Ectodermal cell (in vitro differentiated cells): ENCODE measurements at regions not wholly inside any gene's neighbourhood (a gene's known extent, or its start where the extent isn't known, plus 50 kb on each side); places are given as distances from the start of the nearest gene placed in this dataset.

Experiments used
- H3K27ac ChIP-seq: 2 replicates; pipeline ENCODE4 v1.7.0; 2013; ENCODE audit warnings: mild to moderate bottlenecking, low read depth, low read length; ENCODE audit not compliant: insufficient read depth, poor library complexity, severe bottlenecking
- H3K27me3 ChIP-seq: 2 replicates; pipeline ENCODE4 v1.7.0; 2013; ENCODE audit warnings: mild to moderate bottlenecking, low read length; ENCODE audit not compliant: insufficient read depth, control insufficient read depth, poor library complexity, severe bottlenecking
- H3K36me3 ChIP-seq: one replicate; pipeline ENCODE4 v1.7.0; 2013; ENCODE audit warnings: low read length; ENCODE audit not compliant: control insufficient read depth, insufficient read depth
- H3K4me1 ChIP-seq: one replicate; pipeline ENCODE4 v1.7.0; 2013; ENCODE audit warnings: low read length; ENCODE audit not compliant: control insufficient read depth, insufficient read depth
- H3K4me3 ChIP-seq: 2 replicates; pipeline ENCODE4 v1.7.0; 2013; ENCODE audit warnings: low read depth, low read length, control low read depth; ENCODE audit not compliant: insufficient read depth
- H3K9me3 ChIP-seq: 2 replicates; pipeline ENCODE4 v1.7.0; 2013; ENCODE audit warnings: mild to moderate bottlenecking, low read length, moderate library complexity; ENCODE audit not compliant: control insufficient read depth
- whole genome bisulfite sequencing, 2 experiments: methylation state at CpG; one replicate each; pipeline ENCODE4 v1.1.7; 2013; ENCODE audit warnings: missing lambda C conversion rate in 2 of 2; 5-methylcytosine and 5-hydroxymethylcytosine counted together

- Histone ChIP-seq H3K27me3 (no peaks in the 10 kb centered on the region), H3K9me3 (no peaks in the 10 kb centered on the region), H3K27ac (no peak overlapping the region), H3K36me3 (no peaks in the 10 kb centered on the region), H3K4me3 (no peak overlapping the region), H3K4me1 (peaks cover 39% of the 10 kb centered on the region)
- WGBS, 2 experiments: 83 to 91% methylated on average over 8 of the region's 8 CpGs
Measured at GRCh38 chr6:106801256-106801655, 171.9 kb downstream of the QRSL1 start.

- Histone ChIP-seq H3K9me3 (no peaks in the 10 kb centered on the region), H3K4me1 (peaks cover 39% of the 10 kb centered on the region), H3K27ac (no peak overlapping the region), H3K36me3 (no peaks in the 10 kb centered on the region), H3K27me3 (no peaks in the 10 kb centered on the region), H3K4me3 (no peak overlapping the region)
- 94 to 97% methylated on average over 5 of the region's 5 CpGs for WGBS, 2 experiments
Measured at GRCh38 chr6:106800379-106800778, 171.0 kb downstream of the QRSL1 start.

GRCh38 chr6:106799031-106799894 lies 169.9 kb downstream of the QRSL1 start:
- Histone ChIP-seq H3K36me3 (no peaks in the 10 kb centered on the region), H3K4me1 (peaks cover 36% of the 10 kb centered on the region), H3K4me3 (no peak overlapping the region), H3K9me3 (no peaks in the 10 kb centered on the region), H3K27me3 (no peaks in the 10 kb centered on the region), H3K27ac (no peak overlapping the region)
- WGBS, 2 experiments: 85 to 86% methylated on average over 8 of the region's 8 CpGs

- H3K36me3 ChIP-seq: no peaks in the 10 kb centered on the region
- no peak overlapping the region for H3K4me3 ChIP-seq
- WGBS, 2 experiments: 93% methylated on average over 2 of the region's 2 CpGs
- H3K27me3 ChIP-seq: no peaks in the 10 kb centered on the region
- peaks cover 28% of the 10 kb centered on the region for H3K4me1 ChIP-seq
- H3K27ac ChIP-seq: no peak overlapping the region
- H3K9me3 ChIP-seq: no peaks in the 10 kb centered on the region
Measured at GRCh38 chr6:106797186-106797585, 167.8 kb downstream of the QRSL1 start.

- H3K4me1 ChIP-seq: peaks cover 24% of the 10 kb centered on the region
- H3K27me3 ChIP-seq: no peaks in the 10 kb centered on the region
- no peaks in the 10 kb centered on the region for H3K9me3 ChIP-seq
- no peaks in the 10 kb centered on the region for H3K36me3 ChIP-seq
- no peak overlapping the region for H3K27ac ChIP-seq
- H3K4me3 ChIP-seq: no peak overlapping the region
- WGBS, 2 experiments: 100% methylated on average over 1 of the region's 1 CpG
Measured at GRCh38 chr6:106796781-106797180, 167.4 kb downstream of the QRSL1 start.

- H3K4me1 ChIP-seq: peaks cover 5% of the 10 kb centered on the region
- no peaks in the 10 kb centered on the region for H3K36me3 ChIP-seq
- WGBS, 2 experiments: 97 to 100% methylated on average over 2 of the region's 2 CpGs
- no peak overlapping the region for H3K4me3 ChIP-seq
- no peak overlapping the region for H3K27ac ChIP-seq
- H3K27me3 ChIP-seq: no peaks in the 10 kb centered on the region
- H3K9me3 ChIP-seq: no peaks in the 10 kb centered on the region
Measured at GRCh38 chr6:106794129-106794528, 164.8 kb downstream of the QRSL1 start.

GRCh38 chr6:106792536-106793236 lies 163.3 kb downstream of the QRSL1 start:
- Histone ChIP-seq H3K9me3 (no peaks in the 10 kb centered on the region), H3K36me3 (no peaks in the 10 kb centered on the region), H3K4me3 (no peak overlapping the region), H3K27me3 (no peaks in the 10 kb centered on the region), H3K4me1 (no peaks in the 10 kb centered on the region), H3K27ac (no peak overlapping the region)
- WGBS, 2 experiments: 91 to 92% methylated on average over 7 of the region's 7 CpGs

- no peaks in the 10 kb centered on the region for H3K4me1 ChIP-seq
- WGBS, 2 experiments: 91 to 93% methylated on average over 6 of the region's 8 CpGs
- H3K27me3 ChIP-seq: no peaks in the 10 kb centered on the region
- no peaks in the 10 kb centered on the region for H3K9me3 ChIP-seq
- H3K27ac ChIP-seq: no peak overlapping the region
- no peaks in the 10 kb centered on the region for H3K36me3 ChIP-seq
- no peak overlapping the region for H3K4me3 ChIP-seq
Measured at GRCh38 chr6:106790935-106791334, 161.6 kb downstream of the QRSL1 start.

- whole genome bisulfite sequencing, 2 experiments: 95 to 99% methylated on average over 8 of the region's 8 CpGs
- no peaks in the 10 kb centered on the region for H3K27me3 ChIP-seq
- no peaks in the 10 kb centered on the region for H3K4me1 ChIP-seq
- no peaks in the 10 kb centered on the region for H3K9me3 ChIP-seq
- H3K27ac ChIP-seq: no peak overlapping the region
- H3K36me3 ChIP-seq: no peaks in the 10 kb centered on the region
- H3K4me3 ChIP-seq: no peak overlapping the region
Measured at GRCh38 chr6:106790149-106790770, 160.9 kb downstream of the QRSL1 start.
